H1 (cell line): ENCODE measurements at regions not wholly inside any gene's neighbourhood (a gene's known extent, or its start where the extent isn't known, plus 50 kb on each side); places are given as distances from the start of the nearest gene placed in this dataset.

ENCODE experiments used
- CTCF ChIA-PET: fragments of 300-600 bp; sonication (Branson Sonifier 250); formaldehyde crosslinking; loops from one replicate; lab custom pipeline; 2021; ENCODE audit not compliant: partially characterized antibody; lab: Charles Lee
- POLR2A ChIA-PET: fragments of 300-600 bp; sonication (Branson Sonifier 250); formaldehyde crosslinking; loops from one replicate; lab custom pipeline; 2021; ENCODE audit warnings: inconsistent platforms; ENCODE audit not compliant: partially characterized antibody; lab: Charles Lee
- DNase-seq, 2 experiments: peaks; one replicate each; pipeline versions ENCODE4 v3.0.0 to v3.0.0-alpha.2; 2010 to 2022; ENCODE audit warnings: low spot score in 2 of 2, low read depth in 1 of 2, mixed read lengths in 1 of 2
- FAIRE-seq: peaks from 2 replicates; lab custom pipeline; 2011; peaks lifted over from hg19 to GRCh38; lab: Jason Lieb, UNC
- H2AFZ ChIP-seq: 2 replicates; pipeline ENCODE4 v1.8.1; 2012; ENCODE audit warnings: low read length, inconsistent platforms
- H2AK5ac ChIP-seq: 2 replicates; pipeline ENCODE4 v1.6.1; 2013; ENCODE audit warnings: low read depth, low read length
- H2BK120ac ChIP-seq: replicated peaks from 2 replicates; pipeline ENCODE3; 2013; ENCODE audit warnings: low read depth, low read length, inconsistent platforms
- H2BK12ac ChIP-seq: 2 replicates; pipeline ENCODE4 v1.6.1; 2013; ENCODE audit warnings: low read depth, low read length
- H2BK15ac ChIP-seq: 2 replicates; pipeline ENCODE4 v1.6.1; 2013; ENCODE audit warnings: low read length
- H2BK20ac ChIP-seq: 2 replicates; pipeline ENCODE4 v1.6.1; 2013; ENCODE audit warnings: low read length
- H2BK5ac ChIP-seq: 2 replicates; pipeline ENCODE4 v1.6.1; 2013; ENCODE audit warnings: low read depth, low read length
- H3K14ac ChIP-seq: 2 replicates; pipeline ENCODE4 v1.6.1; 2013; ENCODE audit warnings: inconsistent platforms; ENCODE audit not compliant: insufficient read length
- H3K18ac ChIP-seq: 2 replicates; pipeline ENCODE4 v1.6.1; 2013; ENCODE audit warnings: low read length; ENCODE audit errors: extremely low read depth
- H3K23ac ChIP-seq: 2 replicates; pipeline ENCODE4 v1.6.1; 2013; ENCODE audit warnings: inconsistent platforms; ENCODE audit not compliant: insufficient read length
- H3K23me2 ChIP-seq: 2 replicates; pipeline ENCODE4 v1.6.1; 2013; ENCODE audit warnings: low read depth, low read length
- H3K27ac ChIP-seq: 2 replicates; pipeline ENCODE4 v1.6.1; 2011; ENCODE audit warnings: low read depth, low read length, inconsistent platforms
- H3K27me3 ChIP-seq, 4 experiments: replicated peaks in 1 of 4; 1 replicate in 1 of 4; 2 replicates in 3 of 4; pipeline versions ENCODE4 v1.6.1 to v1.8.1; 2011 to 2013; ENCODE audit warnings: low read length in 3 of 4, mild to moderate bottlenecking in 3 of 4, inconsistent platforms in 2 of 4, mixed read lengths in 2 of 4, moderate library complexity in 1 of 4; ENCODE audit not compliant: control insufficient read depth in 3 of 4, insufficient read depth in 3 of 4; ENCODE audit errors: extremely low read depth in 1 of 4
- H3K36me3 ChIP-seq, 4 experiments: 2 replicates each; pipeline versions ENCODE4 v1.6.1 to v1.8.1; 2011 to 2013; ENCODE audit warnings: mild to moderate bottlenecking in 4 of 4, low read length in 3 of 4, moderate library complexity in 2 of 4, control low read depth in 1 of 4, inconsistent platforms in 1 of 4; ENCODE audit not compliant: insufficient read depth in 4 of 4, control insufficient read depth in 2 of 4
- H3K4ac ChIP-seq: replicated peaks from 2 replicates; pipeline ENCODE3; 2013; ENCODE audit warnings: low read length, low read depth, mixed read lengths, inconsistent platforms; ENCODE audit not compliant: insufficient read length
- H3K4me1 ChIP-seq, 4 experiments: replicated peaks in 1 of 4; 1 replicate in 1 of 4; 2 replicates in 3 of 4; pipeline versions ENCODE4 v1.6.1 to v1.8.1; 2011 to 2013; ENCODE audit warnings: low read length in 3 of 4, inconsistent platforms in 2 of 4, mixed read lengths in 1 of 4; ENCODE audit not compliant: insufficient read depth in 4 of 4, control insufficient read depth in 3 of 4
- H3K4me2 ChIP-seq, 2 experiments: 2 replicates each; pipeline versions ENCODE4 v1.6.1 to v1.8.1; 2011 to 2013; ENCODE audit warnings: low read depth in 2 of 2, low read length in 2 of 2, control low read depth in 1 of 2, inconsistent platforms in 1 of 2, mild to moderate bottlenecking in 1 of 2; ENCODE audit not compliant: insufficient read depth in 1 of 2
- H3K4me3 ChIP-seq, 4 experiments: fragments of 200-600, 300-600 bp in 1 of 4; sonication (generic), shearing (Covaris generic), sonication (Bioruptor Twin) in 1 of 4; 2 replicates each; pipeline versions ENCODE4 v1.5.1 to v1.8.1; 2011 to 2016; ENCODE audit warnings: low read length in 4 of 4, low read depth in 3 of 4, control low read depth in 2 of 4, inconsistent platforms in 2 of 4, mild to moderate bottlenecking in 2 of 4, mixed read lengths in 1 of 4, moderate library complexity in 1 of 4; ENCODE audit not compliant: insufficient read depth in 2 of 4; ENCODE audit errors: extremely low read depth in 1 of 4
- H3K56ac ChIP-seq: replicated peaks from 2 replicates; pipeline ENCODE3; 2013; ENCODE audit warnings: low read depth, mild to moderate bottlenecking, mixed read lengths, low read length, inconsistent platforms; ENCODE audit not compliant: insufficient read length
- H3K79me1 ChIP-seq: 2 replicates; pipeline ENCODE4 v1.6.1; 2013; ENCODE audit warnings: low read depth, low read length, control low read depth
- H3K79me2 ChIP-seq, 2 experiments: 2 replicates each; pipeline versions ENCODE4 v1.6.1 to v1.8.1; 2012 to 2013; ENCODE audit warnings: low read length in 2 of 2, mild to moderate bottlenecking in 2 of 2, inconsistent platforms in 1 of 2; ENCODE audit not compliant: insufficient read depth in 2 of 2, control insufficient read depth in 1 of 2
- H3K9ac ChIP-seq, 4 experiments: replicated peaks in 1 of 4; 1 replicate in 1 of 4; 2 replicates in 3 of 4; pipeline versions ENCODE4 v1.6.1 to v1.8.1; 2011 to 2013; ENCODE audit warnings: low read depth in 3 of 4, low read length in 3 of 4, control low read depth in 2 of 4, mild to moderate bottlenecking in 2 of 4, moderate library complexity in 2 of 4, inconsistent platforms in 1 of 4; ENCODE audit errors: extremely low read depth in 1 of 4
- H3K9me3 ChIP-seq, 2 experiments: 2 replicates each; pipeline versions ENCODE4 v1.6.1 to v1.8.1; 2012 to 2013; ENCODE audit warnings: mild to moderate bottlenecking in 2 of 2, moderate library complexity in 2 of 2, control low read depth in 1 of 2, inconsistent platforms in 1 of 2, low read depth in 1 of 2, low read length in 1 of 2, mixed read lengths in 1 of 2; ENCODE audit not compliant: insufficient read depth in 2 of 2
- H4K20me1 ChIP-seq, 2 experiments: replicated peaks in 1 of 2; 2 replicates each; pipeline versions ENCODE3 to v1.8.1; 2011 to 2013; ENCODE audit warnings: inconsistent platforms in 2 of 2, low read length in 2 of 2, mild to moderate bottlenecking in 1 of 2; ENCODE audit not compliant: insufficient read depth in 2 of 2, control insufficient read depth in 1 of 2
- H4K5ac ChIP-seq: 2 replicates; pipeline ENCODE4 v1.6.1; 2013; ENCODE audit warnings: low read length, low read depth, mixed read lengths, inconsistent platforms; ENCODE audit not compliant: insufficient read length
- H4K8ac ChIP-seq: 2 replicates; pipeline ENCODE4 v1.8.0; 2013; ENCODE audit warnings: mild to moderate bottlenecking, moderate library complexity, low read length, inconsistent platforms; ENCODE audit not compliant: insufficient read depth; ENCODE audit errors: extremely low read depth
- H4K91ac ChIP-seq: replicated peaks from 2 replicates; pipeline ENCODE3; 2013; ENCODE audit warnings: low read length, mixed read lengths, inconsistent platforms; ENCODE audit not compliant: insufficient read length
- ASH2L ChIP-seq: fragments of 200-600, 300-600 bp; sonication (generic); IDR thresholded peaks from one replicate; pipeline ENCODE4 v1.7.1; 2017; ENCODE audit warnings: low read length
- BCL11A ChIP-seq, 2 experiments: IDR thresholded peaks; one replicate each; pipeline ENCODE4 v1.6.1; 2011; ENCODE audit warnings: low read depth in 2 of 2, low read length in 2 of 2, mild to moderate bottlenecking in 2 of 2
- EP300 ChIP-seq, 2 experiments: IDR thresholded peaks; 1 replicate in 1 of 2; 2 replicates in 1 of 2; pipeline ENCODE4 v1.6.1; 2011 to 2012; ENCODE audit warnings: low read depth in 2 of 2, low read length in 2 of 2, mild to moderate bottlenecking in 2 of 2, borderline replicate concordance in 1 of 2, inconsistent platforms in 1 of 2, moderate library complexity in 1 of 2
- GABPA ChIP-seq: IDR thresholded peaks from 2 replicates; pipeline ENCODE4 v1.6.1; 2011; ENCODE audit warnings: mild to moderate bottlenecking, low read length, moderate library complexity, borderline replicate concordance; ENCODE audit not compliant: insufficient read depth
- HDAC2 ChIP-seq, 2 experiments: fragments of 300-600 bp in 1 of 2; sonication (generic) in 1 of 2; IDR thresholded peaks; 2 replicates each; pipeline ENCODE4 v1.6.1; 2011 to 2012; ENCODE audit warnings: low read depth in 2 of 2, low read length in 2 of 2, mild to moderate bottlenecking in 2 of 2, moderate library complexity in 2 of 2, borderline replicate concordance in 1 of 2, inconsistent platforms in 1 of 2
- HDAC6 ChIP-seq: IDR thresholded peaks from one replicate; pipeline ENCODE4 v1.7.1; 2012; ENCODE audit warnings: low read depth, mild to moderate bottlenecking, inconsistent platforms, low read length, moderate library complexity
- NRF1 ChIP-seq: IDR thresholded peaks from 2 replicates; pipeline ENCODE4 v1.6.1; 2011; ENCODE audit warnings: mild to moderate bottlenecking, low read depth, low read length, improper control_type of control experiment
- RBBP5 ChIP-seq: IDR thresholded peaks from 2 replicates; pipeline ENCODE4 v1.7.1; 2012; ENCODE audit warnings: low read depth, mild to moderate bottlenecking, inconsistent platforms, low read length, moderate library complexity, borderline replicate concordance
- RFX5 ChIP-seq: IDR thresholded peaks from 2 replicates; pipeline ENCODE4 v1.6.1; 2011; ENCODE audit warnings: low read depth, low read length, improper control_type of control experiment, borderline replicate concordance
- RNF2 ChIP-seq: fragments of 200-900, 300-1000 bp; sonication (generic); IDR thresholded peaks from 2 replicates; pipeline ENCODE4 v1.7.1; 2016; ENCODE audit warnings: borderline replicate concordance, low read depth, mild to moderate bottlenecking, antibody characterized with exemption, low read length; ENCODE audit not compliant: poor library complexity, severe bottlenecking; ENCODE audit errors: missing control alignments
- SIN3A ChIP-seq, 2 experiments: IDR thresholded peaks in 1 of 2; conservative IDR thresholded peaks in 1 of 2; 2 replicates each; pipeline ENCODE4 v1.6.1; 2011 to 2012; ENCODE audit warnings: low read length in 2 of 2, improper control_type of control experiment in 1 of 2, low read depth in 1 of 2, mild to moderate bottlenecking in 1 of 2
- SP4 ChIP-seq: IDR thresholded peaks from 2 replicates; pipeline ENCODE4 v1.6.1; 2012; ENCODE audit warnings: low read length, inconsistent platforms
- SRF ChIP-seq: IDR thresholded peaks from 2 replicates; pipeline ENCODE4 v1.6.1; 2011; ENCODE audit warnings: mild to moderate bottlenecking, low read depth, low read length, moderate library complexity
- YY1 ChIP-seq: IDR thresholded peaks from 2 replicates; pipeline ENCODE4 v1.6.1; 2011; ENCODE audit warnings: low read depth, mild to moderate bottlenecking, low read length
- WGBS, 2 experiments: shearing (Covaris generic) in 1 of 2; methylation state at CpG; one replicate each; pipeline versions ENCODE4 v1.1.6 to v1.1.7; 2013 to 2015; ENCODE audit warnings: low lambda C conversion rate in 2 of 2, mixed read lengths in 2 of 2, inconsistent platforms in 1 of 2, low coverage in 1 of 2, missing lambda C conversion rate in 1 of 2; ENCODE audit not compliant: insufficient replicate concordance in 2 of 2, insufficient coverage in 1 of 2, insufficient read length in 1 of 2; ENCODE audit errors: extremely low coverage in 1 of 2, missing lambda C conversion rate in 1 of 2; 5-methylcytosine and 5-hydroxymethylcytosine counted together

GRCh38 chr2:128385365-128385764 is 66.7 kb upstream of the HS6ST1 start:
- H3K56ac ChIP-seq, result no peak overlapping the region
- no peak overlapping the region for H3K23ac ChIP-seq
- no peaks in the 10 kb centered on the region for H3K23me2 ChIP-seq
- H2BK15ac ChIP-seq, result no peak overlapping the region
- no peaks in the 10 kb centered on the region for H3K79me1 ChIP-seq
- H2BK12ac ChIP-seq, result no peak overlapping the region
- no peak overlapping the region for H2AK5ac ChIP-seq
- H4K20me1 ChIP-seq, result no peaks in the 10 kb centered on the region
- H2BK120ac ChIP-seq, result no peak overlapping the region
- H4K91ac ChIP-seq, result no peak overlapping the region
- DNase-seq, result no peak
- H3K18ac ChIP-seq, result no peak overlapping the region
- 94% methylated on average over 7 of the region's 7 CpGs; no CpG with 5 or more reads in 1 of the 2 experiments for WGBS, 2 experiments
- FAIRE-seq, result no peak
- H2BK5ac ChIP-seq, result no peak overlapping the region
- no peaks in the 10 kb centered on the region for H3K27me3 ChIP-seq
- no peaks in the 10 kb centered on the region for H3K79me2 ChIP-seq
- no peak overlapping the region for H3K14ac ChIP-seq
- no peak overlapping the region for H2BK20ac ChIP-seq
- no peak overlapping the region for H4K8ac ChIP-seq
- H3K36me3 ChIP-seq, result no peaks in the 10 kb centered on the region
- H3K27ac ChIP-seq, result no peak overlapping the region
- no peak overlapping the region for H3K9ac ChIP-seq
- H3K4me1 ChIP-seq, result peaks cover 0 to 19% (median 9%) of the 10 kb centered on the region in 4 experiments; a peak in 5 of 7 replicates
- no peaks in the 10 kb centered on the region for H3K9me3 ChIP-seq
- no peak overlapping the region for H3K4me2 ChIP-seq
- H4K5ac ChIP-seq, result no peak overlapping the region
- CTCF ChIA-PET, result interaction anchor here (1.0 to 5.7 kb wide), 8 partner anchors 6 to 79 kb away, joined by 3 to 29 read pairs (median 4); no protein-coding TSS in a partner anchor
- POLR2A ChIA-PET, result no interaction called here
- H3K4me3 ChIP-seq, result no peak overlapping the region
- no peak overlapping the region for H3K4ac ChIP-seq
- no peak overlapping the region for H2AFZ ChIP-seq
- TF ChIP-seq ASH2L (no peak), HDAC6 (no peak), EP300 (IDR thresholded peaks at IDR 0.05; ENCODE audit: borderline replicate concordance in 1 of 2, low read depth in 2 of 2, low read length in 2 of 2) (no peak), HDAC2 (IDR thresholded peaks at IDR 0.05; ENCODE audit: borderline replicate concordance in 1 of 2, low read depth in 2 of 2, low read length in 2 of 2) (no peak), YY1 (no peak), RFX5 (no peak), RBBP5 (no peak), SP4 (no peak), RNF2 (no peak), BCL11A (IDR thresholded peaks at IDR 0.05; ENCODE audit: low read depth in 2 of 2, low read length in 2 of 2) (no peak), GABPA (no peak), NRF1 (no peak), SIN3A (conservative IDR thresholded peaks at IDR 0.05 in 1 of 2, IDR thresholded peaks at IDR 0.05 in 1 of 2; ENCODE audit: low read depth in 1 of 2, low read length in 2 of 2) (no peak), SRF (no peak)
